NT2/D1 (cell line): ENCODE measurements at regions not wholly inside any gene's neighbourhood (a gene's known extent, or its start where the extent isn't known, plus 50 kb on each side); places are given as distances from the start of the nearest gene placed in this dataset.

ENCODE experiments used
- SUZ12 ChIP-seq: IDR thresholded peaks from 2 replicates; pipeline ENCODE4 v1.6.1; 2011; ENCODE audit not compliant: insufficient read length, insufficient read depth; ENCODE audit errors: extremely low read depth
- YY1 ChIP-seq: IDR thresholded peaks from 2 replicates; pipeline ENCODE4 v1.6.1; 2011; ENCODE audit not compliant: insufficient read length, insufficient read depth
- ZNF274 ChIP-seq: IDR thresholded peaks from 2 replicates; pipeline ENCODE4 v1.6.1; 2011; ENCODE audit warnings: mild to moderate bottlenecking, low read depth, low read length

DNA sequence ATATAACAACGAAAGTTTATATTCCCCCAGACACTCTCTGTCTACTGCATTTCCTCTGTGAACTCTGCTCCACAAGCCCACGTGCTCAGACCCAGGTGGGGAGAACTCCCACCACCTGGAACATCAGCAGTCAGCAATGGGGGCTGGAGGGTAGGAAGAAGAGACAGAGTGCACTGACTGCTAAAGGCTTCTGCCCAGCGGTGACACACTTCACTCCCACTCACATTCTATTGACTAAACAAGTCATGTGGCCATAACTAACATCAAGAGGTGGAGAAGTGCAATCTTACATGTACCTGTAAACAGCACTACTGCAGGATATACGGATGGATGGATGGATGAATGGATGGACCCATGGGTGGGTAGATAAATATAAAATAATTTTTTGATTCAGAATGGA, 122.2 kb downstream of the MPP7 start:
- no peak for TF ChIP-seq ZNF274
- TF ChIP-seq SUZ12 = no peak
- TF ChIP-seq YY1 = no peak
